K562 (cell line): ENCODE measurements at regions not wholly inside any gene's neighbourhood (a gene's known extent, or its start where the extent isn't known, plus 50 kb on each side); places are given as distances from the start of the nearest gene placed in this dataset.

Experiments used
- ATAC-seq: fragments of 200-7000 bp; cut with Tn5 transposase; 3 replicates; pipeline ENCODE4 v1.9.1; 2020; ENCODE audit warnings: moderate library complexity
- BruUV-seq: library from RNA; stranded (reverse); fragments of 400-500 nt; replicated peaks from 2 replicates; lab custom pipeline; 2021; lab: Mats Ljungman, UMichigan
- CTCF ChIA-PET: fragments of 300-600 bp; formaldehyde crosslinking; extraction: SDS; loops from one replicate; lab custom pipeline; 2021; ENCODE audit warnings: low intra/inter-chr PET ratio; lab: Yijun Ruan, JAX
- POLR2A ChIA-PET: fragments of 300-600, 350-650 bp; sonication (Branson Sonifier 250); formaldehyde crosslinking; extraction: SDS; loops from one replicate; lab custom pipeline; 2021; ENCODE audit warnings: antibody characterized with exemption, inconsistent platforms; lab: Yijun Ruan, JAX
- DNase-seq, 4 experiments: peaks; one replicate each; pipeline versions ENCODE4 v3.0.0 to v3.0.0-alpha.2; 2011 to 2018; ENCODE audit warnings: low spot score in 3 of 4, mixed read lengths in 3 of 4; ENCODE audit errors: extremely low read depth in 1 of 4
- FAIRE-seq: peaks from 2 replicates; lab custom pipeline; 2011; peaks lifted over from hg19 to GRCh38; lab: Jason Lieb, UNC
- H2AFZ ChIP-seq: 2 replicates; pipeline ENCODE4 v1.6.0; 2011; ENCODE audit warnings: low read depth, low read length, control low read depth, inconsistent platforms
- H3K27ac ChIP-seq: fragments of 200-600 bp; 3 replicates; pipeline ENCODE4 v1.8.0; 2011; ENCODE audit warnings: low read depth, mild to moderate bottlenecking, control low read depth, inconsistent platforms, low read length, moderate library complexity, mixed read lengths; ENCODE audit errors: extremely low read depth
- H3K27me3 ChIP-seq, 2 experiments: fragments of 300-600 bp in 1 of 2; 2 replicates in 1 of 2; 3 replicates in 1 of 2; pipeline versions ENCODE4 v1.6.0 to v1.8.0; 2011; ENCODE audit warnings: inconsistent platforms in 2 of 2, low read length in 2 of 2, mild to moderate bottlenecking in 1 of 2, mixed read lengths in 1 of 2, moderate library complexity in 1 of 2; ENCODE audit not compliant: control insufficient read depth in 2 of 2, insufficient read depth in 2 of 2
- H3K36me3 ChIP-seq: fragments of 300-600 bp; 3 replicates; pipeline ENCODE4 v1.8.0; 2011; ENCODE audit warnings: mild to moderate bottlenecking, low read length, inconsistent platforms; ENCODE audit not compliant: control insufficient read depth, insufficient read depth
- H3K4me1 ChIP-seq, 2 experiments: fragments of 200-600 bp in 1 of 2; replicated peaks in 1 of 2; 2 replicates in 1 of 2; 3 replicates in 1 of 2; pipeline versions ENCODE4 v1.5.1 to v1.8.0; 2011; ENCODE audit warnings: inconsistent platforms in 2 of 2, low read length in 2 of 2, mild to moderate bottlenecking in 1 of 2, mixed read lengths in 1 of 2, moderate library complexity in 1 of 2; ENCODE audit not compliant: control insufficient read depth in 2 of 2, insufficient read depth in 2 of 2
- H3K4me2 ChIP-seq: 2 replicates; pipeline ENCODE4 v1.6.1; 2011; ENCODE audit warnings: low read length, control low read depth, inconsistent platforms, mixed read lengths; ENCODE audit not compliant: insufficient read depth
- H3K4me3 ChIP-seq: fragments of 200-600 bp; sonication (generic), shearing (Covaris generic); 2 replicates; pipeline ENCODE4 v1.5.1; 2016; ENCODE audit warnings: control low read depth, inconsistent platforms
- H3K79me2 ChIP-seq: fragments of 200-600 bp; 3 replicates; pipeline ENCODE4 v1.8.0; 2011; ENCODE audit warnings: low read length, inconsistent platforms; ENCODE audit not compliant: control insufficient read depth, insufficient read depth
- H3K9ac ChIP-seq, 2 experiments: 2 replicates each; pipeline versions ENCODE4 v1.6.0 to v1.6.1; 2011; ENCODE audit warnings: low read depth in 2 of 2, low read length in 2 of 2, control low read depth in 1 of 2, inconsistent platforms in 1 of 2, mild to moderate bottlenecking in 1 of 2, mixed read lengths in 1 of 2; ENCODE audit not compliant: insufficient read depth in 1 of 2
- H3K9me1 ChIP-seq: one replicate; pipeline ENCODE4 v1.6.0; 2011; ENCODE audit warnings: inconsistent platforms, mild to moderate bottlenecking, low read length, moderate library complexity; ENCODE audit not compliant: control insufficient read depth, insufficient read depth
- H3K9me3 ChIP-seq: replicated peaks from 2 replicates; pipeline ENCODE4 v1.5.1; 2011; ENCODE audit warnings: low read depth, low read length, inconsistent platforms; ENCODE audit not compliant: control insufficient read depth, insufficient read depth
- H4K20me1 ChIP-seq: replicated peaks from 2 replicates; pipeline ENCODE4 v1.6.1; 2011; ENCODE audit warnings: low read length, inconsistent platforms, mixed read lengths; ENCODE audit not compliant: control insufficient read depth, insufficient read depth
- ATF4 ChIP-seq: fragments of 450-650 bp; formaldehyde crosslinking; IDR thresholded peaks from 2 replicates; pipeline ENCODE4 v1.4.0; 2022; ENCODE audit warnings: mild to moderate bottlenecking, moderate library complexity
- C11orf30 ChIP-seq: fragments of 450-650 bp; IDR thresholded peaks from 2 replicates; pipeline ENCODE4 v1.6.1; 2016; ENCODE audit warnings: low read depth, mild to moderate bottlenecking
- GTF3C2 ChIP-seq: IDR thresholded peaks from 3 replicates; pipeline ENCODE4 v1.6.1; 2011; ENCODE audit warnings: borderline replicate concordance, mild to moderate bottlenecking, moderate library complexity; ENCODE audit not compliant: insufficient read length; ENCODE audit errors: extremely low read depth
- MAFF ChIP-seq: IDR thresholded peaks from 2 replicates; pipeline ENCODE4 v1.6.1; 2012; ENCODE audit warnings: low read length, improper control_type of control experiment
- MAFG ChIP-seq: fragments of 450-650 bp; conservative IDR thresholded peaks from 2 replicates; pipeline ENCODE4 v1.6.1; 2016; ENCODE audit warnings: missing genetic modification characterization, missing compliant biosample characterization
- MAFK ChIP-seq: IDR thresholded peaks from 2 replicates; pipeline ENCODE4 v1.6.1; 2011; ENCODE audit warnings: low read length, improper control_type of control experiment
- MLLT1 ChIP-seq, 2 experiments: fragments of 450-650 bp; IDR thresholded peaks; 2 replicates each; pipeline ENCODE4 v1.6.1; 2016
- NFYB ChIP-seq: IDR thresholded peaks from 2 replicates; pipeline ENCODE4 v1.6.1; 2011; ENCODE audit warnings: mild to moderate bottlenecking, moderate library complexity; ENCODE audit not compliant: insufficient read length; ENCODE audit errors: extremely low read depth
- ZNF316 ChIP-seq: fragments of 450-650 bp; IDR thresholded peaks from 2 replicates; pipeline ENCODE4 v1.6.1; 2016
- ZNF586 ChIP-seq: fragments of 450-650 bp; formaldehyde crosslinking; conservative IDR thresholded peaks from 2 replicates; pipeline ENCODE4 v1.4.0; 2020; ENCODE audit warnings: mild to moderate bottlenecking, moderate library complexity
- WGBS: fragments of 100-300 bp; shearing (Covaris generic); methylation state at CpG from one replicate; pipeline ENCODE4 v1.1.6; 2016; ENCODE audit warnings: low coverage, mixed read lengths; ENCODE audit not compliant: insufficient coverage; ENCODE audit errors: missing lambda C conversion rate; 5-methylcytosine and 5-hydroxymethylcytosine counted together
- in situ Hi-C: fragments of 300-500 bp; cut with MboI; formaldehyde crosslinking; loops from 4 replicates; pipeline ENCODE4 v1.15.0; 2018; ENCODE audit warnings: inconsistent platforms, mixed read lengths
- intact Hi-C: fragments of 100-400 bp; cut with micrococcal nuclease; formaldehyde crosslinking; loops from 2 replicates; pipeline ENCODE4 v1.14.2; 2022

GRCh38 chr4:137156054-137156453 is 376.2 kb downstream of the PCDH18 start:
- H4K20me1 ChIP-seq: no peaks in the 10 kb centered on the region
- H3K9me3 ChIP-seq: no peaks in the 10 kb centered on the region
- TF ChIP-seq ZNF316: peak; percentile 57
- TF ChIP-seq ATF4 (CRISPR knock-in tag): no peak
- peak; percentile 35; the same call in 1 of the 2 replicates for TF ChIP-seq MAFG (tag)
- no peak for TF ChIP-seq NFYB
- TF ChIP-seq MAFK: peak; percentile 64
- TF ChIP-seq GTF3C2: no peak
- no peak for TF ChIP-seq ZNF586 (CRISPR knock-in tag)
- TF ChIP-seq MAFF: peak; percentile 56
- no peak for TF ChIP-seq MLLT1 (IDR thresholded peaks at IDR 0.05)
- TF ChIP-seq C11orf30: peak; percentile 24; the same call in 1 of the 2 replicates
- H3K27ac ChIP-seq: no peak overlapping the region
- no peaks in the 10 kb centered on the region for H3K4me1 ChIP-seq
- no peak overlapping the region for H3K9ac ChIP-seq
- H3K4me2 ChIP-seq: no peak overlapping the region
- in situ Hi-C loops (no loop called here), intact Hi-C loops (no loop called here)
- ATAC-seq: no peak
- DNase-seq: no peak
- no TSS peak for BruUV-seq
- CTCF ChIA-PET: no interaction called here
- no peak overlapping the region for H2AFZ ChIP-seq
- no peak overlapping the region for H3K4me3 ChIP-seq
- no peaks in the 10 kb centered on the region for H3K9me1 ChIP-seq
- POLR2A ChIA-PET: no interaction called here
- H3K36me3 ChIP-seq: no peaks in the 10 kb centered on the region
- H3K79me2 ChIP-seq: no peaks in the 10 kb centered on the region
- FAIRE-seq: no peak
- no peaks in the 10 kb centered on the region for H3K27me3 ChIP-seq
- 0% methylated on average over 1 of the region's 1 CpG for WGBS
